Esophagus squamous epithelium (tissue), 5 donors: ENCODE measurements at regions not wholly inside any gene's neighbourhood (a gene's known extent, or its start where the extent isn't known, plus 50 kb on each side); places are given as distances from the start of the nearest gene placed in this dataset.

Source experiments
- DNase-seq: peaks from one replicate; lab custom pipeline; 2025; lab: John Stamatoyannopoulos, UW
- H3K27ac ChIP-seq, 4 donors: fragments of 200-600 bp; sonication (generic); one replicate each; pipeline ENCODE4 v1.5.1; 2016 to 2019; ENCODE audit warnings: mild to moderate bottlenecking in 1 of 4
- H3K27me3 ChIP-seq, 4 donors: fragments of 200-600 bp; sonication (generic); 1 replicate in 3 of 4; 2 replicates in 1 of 4; pipeline versions ENCODE4 v1.5.1 to v1.6.0; 2017 to 2021; ENCODE audit warnings: antibody characterized with exemption in 1 of 4
- H3K36me3 ChIP-seq, 3 donors: fragments of 200-600 bp; sonication (generic); one replicate each; pipeline ENCODE4 v1.5.1; 2016 to 2019
- H3K4me1 ChIP-seq, 3 donors: fragments of 200-600 bp; sonication (generic); one replicate each; pipeline ENCODE4 v1.5.1; 2017 to 2019
- H3K4me3 ChIP-seq, 4 donors: fragments of 200-600 bp; sonication (generic); 1 replicate in 3 of 4; 2 replicates in 1 of 4; pipeline ENCODE4 v1.5.1; 2016 to 2019; ENCODE audit warnings: mild to moderate bottlenecking in 2 of 4, moderate library complexity in 1 of 4
- H3K9me3 ChIP-seq, 3 donors: fragments of 200-600 bp; sonication (generic); one replicate each; pipeline ENCODE4 v1.5.1; 2016 to 2019
- POLR2A ChIP-seq, 4 donors: fragments of 450-650 bp; IDR thresholded peaks; one replicate each; pipeline ENCODE4 v1.6.1; 2017; ENCODE audit warnings: antibody characterized with exemption in 4 of 4, mild to moderate bottlenecking in 4 of 4, moderate library complexity in 3 of 4
- WGBS, 2 donors: methylation state at CpG; one replicate each; pipeline ENCODE4 v1.1.5; 2018; 5-methylcytosine and 5-hydroxymethylcytosine counted together
- intact Hi-C: fragments of 100-400 bp; cut with DNase I; formaldehyde crosslinking; loops from one replicate; pipeline ENCODE4 v1.15.0; 2022
- TF ChIP-seq, protein P1 (sequence below), 6 experiments: fragments of 450-650 bp in 4 of 6; fragments of 200-600 bp in 2 of 6; sonication (generic) in 2 of 6; IDR thresholded peaks; one replicate each; pipeline ENCODE4 v1.5.1; 2016 to 2019; ENCODE audit warnings: antibody characterized with exemption in 6 of 6, mild to moderate bottlenecking in 4 of 6, moderate library complexity in 4 of 6
- donor health status: DM: yes; HTN: yes; CAD: no.

GRCh38 chr1:29462096-29462495, 225.8 kb downstream of the PTPRU start:
- intact Hi-C loops: no loop called here
- Histone ChIP-seq H3K36me3 (no peaks in the 10 kb centered on the region), H3K9me3 (peaks cover 0 to 13% (median 0%) of the 10 kb centered on the region in 3 donors), H3K4me3 (no peak overlapping the region), H3K27me3 (peaks cover 0 to 24% (median 0%) of the 10 kb centered on the region in 4 donors), H3K27ac (no peak overlapping the region), H3K4me1 (no peaks in the 10 kb centered on the region)
- no peak for TF ChIP-seq POLR2A (IDR thresholded peaks at IDR 0.05)
- TF ChIP-seq, protein P1, sequence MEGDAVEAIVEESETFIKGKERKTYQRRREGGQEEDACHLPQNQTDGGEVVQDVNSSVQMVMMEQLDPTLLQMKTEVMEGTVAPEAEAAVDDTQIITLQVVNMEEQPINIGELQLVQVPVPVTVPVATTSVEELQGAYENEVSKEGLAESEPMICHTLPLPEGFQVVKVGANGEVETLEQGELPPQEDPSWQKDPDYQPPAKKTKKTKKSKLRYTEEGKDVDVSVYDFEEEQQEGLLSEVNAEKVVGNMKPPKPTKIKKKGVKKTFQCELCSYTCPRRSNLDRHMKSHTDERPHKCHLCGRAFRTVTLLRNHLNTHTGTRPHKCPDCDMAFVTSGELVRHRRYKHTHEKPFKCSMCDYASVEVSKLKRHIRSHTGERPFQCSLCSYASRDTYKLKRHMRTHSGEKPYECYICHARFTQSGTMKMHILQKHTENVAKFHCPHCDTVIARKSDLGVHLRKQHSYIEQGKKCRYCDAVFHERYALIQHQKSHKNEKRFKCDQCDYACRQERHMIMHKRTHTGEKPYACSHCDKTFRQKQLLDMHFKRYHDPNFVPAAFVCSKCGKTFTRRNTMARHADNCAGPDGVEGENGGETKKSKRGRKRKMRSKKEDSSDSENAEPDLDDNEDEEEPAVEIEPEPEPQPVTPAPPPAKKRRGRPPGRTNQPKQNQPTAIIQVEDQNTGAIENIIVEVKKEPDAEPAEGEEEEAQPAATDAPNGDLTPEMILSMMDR (IDR thresholded peaks at IDR 0.05): no peak
- WGBS, 2 donors: 69 to 74% methylated on average over 3 to 4 of the region's 7 CpGs
- DNase-seq: no peak

DNA sequence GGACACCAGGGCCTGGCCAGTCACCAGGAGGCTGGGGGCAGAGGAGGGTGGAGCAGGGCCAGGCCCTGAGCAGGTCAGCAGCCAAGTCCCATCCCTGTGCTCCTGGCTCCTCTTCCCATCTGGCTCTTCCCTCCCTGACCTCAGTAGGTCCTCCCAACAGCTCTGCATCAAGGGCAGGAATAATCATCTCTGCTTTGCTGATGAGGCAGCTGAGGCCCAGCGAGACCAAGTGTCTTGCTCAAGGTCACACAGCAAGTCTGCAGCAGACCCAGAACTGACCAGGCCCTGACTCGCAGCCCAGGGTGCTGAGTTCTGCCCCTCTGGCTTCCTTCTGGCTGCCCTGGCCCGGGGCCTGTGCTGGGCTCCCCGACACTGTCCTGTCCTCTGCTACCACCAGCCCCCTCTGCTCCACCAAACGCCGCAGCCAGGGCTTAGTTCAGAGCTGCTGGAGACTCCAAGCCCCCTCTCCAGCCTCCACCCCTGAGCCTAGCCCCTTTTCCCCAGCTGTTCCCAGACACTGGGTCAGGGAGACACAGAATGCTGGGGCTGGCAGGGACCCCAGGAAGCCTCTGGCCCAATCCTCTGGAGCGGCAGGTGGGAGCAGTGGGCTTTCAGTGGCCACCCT, 224.9 kb downstream of the PTPRU start:
- Histone ChIP-seq H3K27ac (no peak overlapping the region), H3K36me3 (no peaks in the 10 kb centered on the region), H3K4me3 (no peak overlapping the region), H3K27me3 (peaks cover 0 to 32% (median 0%) of the 10 kb centered on the region in 4 donors), H3K9me3 (peaks cover 0 to 13% (median 0%) of the 10 kb centered on the region in 3 donors), H3K4me1 (no peaks in the 10 kb centered on the region)
- intact Hi-C loops: no loop called here
- 73% methylated on average over 4 of the region's 7 CpGs; no CpG with 5 or more reads in 1 of the 2 donors for WGBS, 2 donors
- no peak for DNase-seq
- no peak for TF ChIP-seq POLR2A (IDR thresholded peaks at IDR 0.05)
- TF ChIP-seq, protein P1 (IDR thresholded peaks at IDR 0.05): no peak

DNA sequence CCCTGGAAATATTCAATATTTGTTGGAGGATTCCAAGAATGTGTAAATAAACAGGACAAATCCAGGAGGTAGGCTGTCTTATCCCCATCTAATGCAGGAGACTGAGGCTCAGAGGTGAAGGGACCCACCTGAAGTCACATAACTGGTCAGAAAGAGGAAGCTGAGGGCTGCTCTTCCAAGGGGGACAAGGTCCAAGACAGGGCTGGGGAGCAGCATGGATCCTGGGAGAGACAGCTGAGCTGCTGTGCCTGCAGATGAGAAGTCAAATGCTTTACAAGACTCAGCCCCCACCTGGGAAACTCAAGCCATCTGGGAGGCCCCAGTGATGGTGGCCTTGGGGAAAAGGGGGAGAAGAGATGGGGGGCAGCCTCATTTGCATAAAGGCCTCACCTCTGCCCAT, 224.4 kb downstream of the PTPRU start:
- Histone ChIP-seq H3K27me3 (peaks cover 0 to 36% (median 0%) of the 10 kb centered on the region in 4 donors), H3K36me3 (no peaks in the 10 kb centered on the region), H3K4me3 (no peak overlapping the region), H3K27ac (no peak overlapping the region), H3K4me1 (no peaks in the 10 kb centered on the region), H3K9me3 (peaks cover 0 to 11% (median 0%) of the 10 kb centered on the region in 3 donors)
- TF ChIP-seq, protein P1 (IDR thresholded peaks at IDR 0.05): no peak
- no peak for TF ChIP-seq POLR2A (IDR thresholded peaks at IDR 0.05)
- intact Hi-C loops: no loop called here
- DNase-seq: no peak

DNA sequence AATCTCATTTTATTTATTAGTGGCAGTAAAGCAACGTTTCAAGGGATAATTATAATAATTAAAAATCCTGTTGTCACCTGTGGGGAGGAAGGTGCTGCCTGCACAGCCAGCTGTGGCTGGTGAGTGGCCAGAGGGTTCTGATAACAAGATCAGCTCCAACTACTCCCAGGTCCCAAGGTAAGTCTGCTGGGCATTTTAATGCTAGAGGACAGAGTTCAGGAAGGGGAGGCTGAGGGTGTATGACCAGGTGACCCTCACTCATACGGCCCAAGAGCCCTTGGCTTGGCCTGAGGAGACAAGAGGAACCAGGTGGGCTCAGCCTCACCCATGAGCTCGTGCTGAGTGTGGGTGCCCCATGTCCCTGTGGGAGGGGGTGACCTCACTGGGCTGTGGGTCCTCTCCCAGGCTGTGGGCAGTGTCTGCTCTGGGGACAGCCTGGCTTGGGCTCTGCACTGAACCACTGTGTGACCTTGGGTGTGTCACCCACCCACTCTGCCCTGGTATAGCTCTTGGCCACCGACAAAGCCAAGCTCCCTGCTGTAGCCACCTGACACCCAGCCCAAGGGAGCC, 223.8 kb downstream of the PTPRU start:
- H3K27me3 ChIP-seq: peaks cover 0 to 41% (median 0%) of the 10 kb centered on the region in 4 donors
- intact Hi-C loops: no loop called here
- TF ChIP-seq, protein P1 (IDR thresholded peaks at IDR 0.05): no peak
- TF ChIP-seq POLR2A (IDR thresholded peaks at IDR 0.05): no peak
- peaks cover 0 to 8% (median 0%) of the 10 kb centered on the region in 3 donors for H3K9me3 ChIP-seq
- no peaks in the 10 kb centered on the region for H3K36me3 ChIP-seq
- H3K4me1 ChIP-seq: no peaks in the 10 kb centered on the region
- 9 to 58% methylated on average over 1 to 2 of the region's 4 CpGs for WGBS, 2 donors
- DNase-seq: no peak
- H3K4me3 ChIP-seq: no peak overlapping the region
- no peak overlapping the region for H3K27ac ChIP-seq

DNA sequence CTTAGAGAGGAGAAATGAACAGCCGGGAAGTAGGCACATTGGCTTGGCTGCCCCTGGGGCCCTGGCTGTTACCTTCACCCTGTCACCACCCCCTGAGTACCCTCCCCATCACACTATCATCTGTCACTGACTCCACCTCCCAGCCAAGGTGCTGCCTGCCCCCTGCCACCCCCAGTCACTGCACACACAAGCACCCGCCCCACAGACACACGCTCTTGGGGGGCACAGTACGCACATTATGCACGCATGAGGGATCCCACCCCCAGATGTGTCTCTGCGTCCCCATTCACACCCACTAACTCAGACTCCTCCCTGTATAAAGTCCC, 223.3 kb downstream of the PTPRU start:
- Histone ChIP-seq H3K27ac (no peak overlapping the region), H3K36me3 (no peaks in the 10 kb centered on the region), H3K4me3 (no peak overlapping the region), H3K27me3 (peaks cover 0 to 45% (median 0%) of the 10 kb centered on the region in 4 donors), H3K9me3 (peaks cover 0 to 2% (median 0%) of the 10 kb centered on the region in 3 donors), H3K4me1 (no peaks in the 10 kb centered on the region)
- no peak for TF ChIP-seq POLR2A (IDR thresholded peaks at IDR 0.05)
- TF ChIP-seq, protein P1 (IDR thresholded peaks at IDR 0.05): no peak
- intact Hi-C loops: no loop called here
- no peak for DNase-seq
- 56 to 70% methylated on average over 5 to 6 of the region's 6 CpGs for WGBS, 2 donors
